ENCODE measurements at regions not wholly inside any gene's neighbourhood (a gene's known extent, or its start where the extent isn't known, plus 50 kb on each side); places are given as distances from the start of the nearest gene placed in this dataset.

GRCh38 chr6:51335543-51335942 is 516.9 kb downstream of the TFAP2B start:
- no peak for DNase-seq
- H3K4me1 ChIP-seq (replicated peaks; ENCODE audit: insufficient read depth): 0 out of 2 replicates have a peak, but pooled peaks cover 4% of the 10 kb centered on the region
- no peaks in the 10 kb centered on the region for H3F3A ChIP-seq (ENCODE audit: insufficient read depth, low read depth)
- no peak overlapping the region for H3K27ac ChIP-seq
- BruUV-seq (replicated peaks): no TSS peak
- ChIA-PET POLR2A (ENCODE audit: unreplicated experiment) (no interaction called here), CTCF (no interaction called here)
- no peak overlapping the region for H3K4me2 ChIP-seq
- no peak overlapping the region for H2AFZ ChIP-seq
- H3K4me3 ChIP-seq: no peak overlapping the region
- no peaks in the 10 kb centered on the region for H3K36me3 ChIP-seq (ENCODE audit: low read depth)
- H4K20me1 ChIP-seq (ENCODE audit: insufficient read depth): no peaks in the 10 kb centered on the region
- no peaks in the 10 kb centered on the region for H3K9me3 ChIP-seq (ENCODE audit: insufficient read depth, low read depth)
- no peaks in the 10 kb centered on the region for H3K9me2 ChIP-seq (ENCODE audit: insufficient read depth)
- H3K27me3 ChIP-seq (ENCODE audit: insufficient read depth, low read depth): no peaks in the 10 kb centered on the region
- H3K79me2 ChIP-seq (ENCODE audit: low read depth): no peaks in the 10 kb centered on the region
- TF ChIP-seq EZH2 (IDR thresholded peaks at IDR 0.05; ENCODE audit: low read depth): no peak
- TF ChIP-seq, protein P1, sequence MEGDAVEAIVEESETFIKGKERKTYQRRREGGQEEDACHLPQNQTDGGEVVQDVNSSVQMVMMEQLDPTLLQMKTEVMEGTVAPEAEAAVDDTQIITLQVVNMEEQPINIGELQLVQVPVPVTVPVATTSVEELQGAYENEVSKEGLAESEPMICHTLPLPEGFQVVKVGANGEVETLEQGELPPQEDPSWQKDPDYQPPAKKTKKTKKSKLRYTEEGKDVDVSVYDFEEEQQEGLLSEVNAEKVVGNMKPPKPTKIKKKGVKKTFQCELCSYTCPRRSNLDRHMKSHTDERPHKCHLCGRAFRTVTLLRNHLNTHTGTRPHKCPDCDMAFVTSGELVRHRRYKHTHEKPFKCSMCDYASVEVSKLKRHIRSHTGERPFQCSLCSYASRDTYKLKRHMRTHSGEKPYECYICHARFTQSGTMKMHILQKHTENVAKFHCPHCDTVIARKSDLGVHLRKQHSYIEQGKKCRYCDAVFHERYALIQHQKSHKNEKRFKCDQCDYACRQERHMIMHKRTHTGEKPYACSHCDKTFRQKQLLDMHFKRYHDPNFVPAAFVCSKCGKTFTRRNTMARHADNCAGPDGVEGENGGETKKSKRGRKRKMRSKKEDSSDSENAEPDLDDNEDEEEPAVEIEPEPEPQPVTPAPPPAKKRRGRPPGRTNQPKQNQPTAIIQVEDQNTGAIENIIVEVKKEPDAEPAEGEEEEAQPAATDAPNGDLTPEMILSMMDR (conservative IDR thresholded peaks at IDR 0.05): no peak
- intact Hi-C loops (cut with micrococcal nuclease; ENCODE audit: unreplicated experiment): no loop called here

- H3K4me3 ChIP-seq: no peak overlapping the region
- 0 out of 2 replicates have a peak, but pooled peaks cover 4% of the 10 kb centered on the region for H3K4me1 ChIP-seq (replicated peaks; ENCODE audit: insufficient read depth)
- no peaks in the 10 kb centered on the region for H3K9me3 ChIP-seq (ENCODE audit: insufficient read depth, low read depth)
- ChIA-PET POLR2A (ENCODE audit: unreplicated experiment) (no interaction called here), CTCF (no interaction called here)
- no peak for DNase-seq
- H3K36me3 ChIP-seq (ENCODE audit: low read depth): no peaks in the 10 kb centered on the region
- H3K9me2 ChIP-seq (ENCODE audit: insufficient read depth): no peaks in the 10 kb centered on the region
- intact Hi-C loops (cut with micrococcal nuclease; ENCODE audit: unreplicated experiment): no loop called here
- H3K27me3 ChIP-seq (ENCODE audit: insufficient read depth, low read depth): no peaks in the 10 kb centered on the region
- no TSS peak for BruUV-seq (replicated peaks)
- no peaks in the 10 kb centered on the region for H3K79me2 ChIP-seq (ENCODE audit: low read depth)
- TF ChIP-seq, protein P1 (conservative IDR thresholded peaks at IDR 0.05): no peak
- TF ChIP-seq EZH2 (IDR thresholded peaks at IDR 0.05; ENCODE audit: low read depth): no peak
- H3K27ac ChIP-seq: no peak overlapping the region
- H2AFZ ChIP-seq: no peak overlapping the region
- H3K4me2 ChIP-seq: no peak overlapping the region
- H4K20me1 ChIP-seq (ENCODE audit: insufficient read depth): no peaks in the 10 kb centered on the region
- no peaks in the 10 kb centered on the region for H3F3A ChIP-seq (ENCODE audit: insufficient read depth, low read depth)
These were observed 517.5 kb downstream of the TFAP2B start for GRCh38 chr6:51336185-51336584.

DNA sequence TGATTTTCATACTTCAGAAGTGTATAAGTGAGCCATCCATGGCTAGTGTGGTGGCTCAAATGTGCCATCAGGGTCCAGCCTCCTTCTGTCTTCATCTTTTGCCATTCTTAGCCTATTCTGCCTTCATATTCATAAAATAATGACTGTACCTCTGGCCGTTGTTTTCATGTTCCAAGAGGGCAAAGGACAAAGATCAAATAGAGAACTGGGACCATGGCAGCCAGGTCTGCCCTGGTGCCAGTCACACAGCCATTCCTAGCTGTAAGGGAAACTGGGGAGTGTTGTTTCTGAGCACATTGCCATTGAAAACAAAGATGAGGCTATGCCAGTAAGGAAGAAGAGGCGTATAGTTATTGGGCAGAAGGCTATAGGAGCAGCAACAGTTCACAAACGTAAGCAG is 518.6 kb downstream of the TFAP2B start:
- H3K4me3 ChIP-seq: no peak overlapping the region
- no peaks in the 10 kb centered on the region for H3K79me2 ChIP-seq (ENCODE audit: low read depth)
- H3K4me2 ChIP-seq: no peak overlapping the region
- intact Hi-C loops (cut with micrococcal nuclease; ENCODE audit: unreplicated experiment): no loop called here
- H3K27ac ChIP-seq: no peak overlapping the region
- TF ChIP-seq, protein P1 (conservative IDR thresholded peaks at IDR 0.05): no peak
- TF ChIP-seq EZH2 (IDR thresholded peaks at IDR 0.05; ENCODE audit: low read depth): no peak
- no peak for DNase-seq
- no peaks in the 10 kb centered on the region for H3K36me3 ChIP-seq (ENCODE audit: low read depth)
- no TSS peak for BruUV-seq (replicated peaks)
- no peaks in the 10 kb centered on the region for H3K9me2 ChIP-seq (ENCODE audit: insufficient read depth)
- no peaks in the 10 kb centered on the region for H3K9me3 ChIP-seq (ENCODE audit: insufficient read depth, low read depth)
- H3F3A ChIP-seq (ENCODE audit: insufficient read depth, low read depth): no peaks in the 10 kb centered on the region
- H3K27me3 ChIP-seq (ENCODE audit: insufficient read depth, low read depth): no peaks in the 10 kb centered on the region
- POLR2A ChIA-PET (ENCODE audit: unreplicated experiment): no interaction called here
- CTCF ChIA-PET: no interaction called here
- 0 out of 2 replicates have a peak, but pooled peaks cover 4% of the 10 kb centered on the region for H3K4me1 ChIP-seq (replicated peaks; ENCODE audit: insufficient read depth)
- H2AFZ ChIP-seq: no peak overlapping the region
- no peaks in the 10 kb centered on the region for H4K20me1 ChIP-seq (ENCODE audit: insufficient read depth)
